WTC11 (cell line): ENCODE measurements at regions not wholly inside any gene's neighbourhood (a gene's known extent, or its start where the extent isn't known, plus 50 kb on each side); places are given as distances from the start of the nearest gene placed in this dataset.

ENCODE experiments used
- ATAC-seq: fragments of 200-7000 bp; cut with Tn5 transposase; 2 replicates; pipeline ENCODE4 v1.10.0; 2021; ENCODE audit warnings: mild to moderate bottlenecking, moderate library complexity
- CTCF ChIA-PET: fragments of 300-600 bp; sonication (Branson Sonifier 250); formaldehyde crosslinking; loops from one replicate; lab custom pipeline; 2021; ENCODE audit warnings: antibody characterized with exemption; lab: Charles Lee
- POLR2A ChIA-PET: fragments of 350-600 bp; sonication (Branson Sonifier 250); formaldehyde crosslinking; loops from one replicate; lab custom pipeline; 2021; ENCODE audit warnings: antibody characterized with exemption; lab: Charles Lee
- DNase-seq: peaks from one replicate; pipeline ENCODE4 v3.0.0; 2021; ENCODE audit warnings: low spot score
- H3K27ac Mint-ChIP-seq: 2 replicates; pipeline ENCODE4 v1.8.0; 2021; ENCODE audit warnings: mixed read lengths
- H3K27me3 Mint-ChIP-seq: 2 replicates; pipeline ENCODE4 v1.8.0; 2021; ENCODE audit warnings: low read depth, mild to moderate bottlenecking, moderate library complexity, mixed read lengths
- H3K36me3 Mint-ChIP-seq: 2 replicates; pipeline ENCODE4 v1.8.0; 2021; ENCODE audit warnings: mixed read lengths
- H3K4me1 Mint-ChIP-seq: 2 replicates; pipeline ENCODE4 v1.8.0; 2022; ENCODE audit warnings: mixed read lengths
- H3K4me3 Mint-ChIP-seq: 2 replicates; pipeline ENCODE4 v1.8.0; 2021; ENCODE audit warnings: mild to moderate bottlenecking, moderate library complexity, mixed read lengths
- H3K9me3 Mint-ChIP-seq: 2 replicates; pipeline ENCODE4 v1.8.0; 2021; ENCODE audit warnings: mixed read lengths
- ELF4 ChIP-seq: sonication (generic); formaldehyde crosslinking; IDR thresholded peaks from 2 replicates; pipeline ENCODE4 v1.8.1; 2022; ENCODE audit warnings: low read depth, mild to moderate bottlenecking, moderate library complexity, missing genetic modification reagents
- FOXJ3 ChIP-seq: sonication (generic); formaldehyde crosslinking; IDR thresholded peaks from 2 replicates; pipeline ENCODE4 v1.9.0; 2021; ENCODE audit warnings: missing genetic modification reagents, mild to moderate bottlenecking, borderline replicate concordance
- GABPB1 ChIP-seq: sonication (generic); formaldehyde crosslinking; IDR thresholded peaks from 2 replicates; pipeline ENCODE4 v1.8.1; 2023; ENCODE audit warnings: mild to moderate bottlenecking, missing genetic modification reagents
- GTF2I ChIP-seq: fragments of 250-450 bp; sonication (Bioruptor Pico); conservative IDR thresholded peaks from 2 replicates; pipeline ENCODE4 v1.4.0; 2021; ENCODE audit warnings: mild to moderate bottlenecking
- HMGA2 ChIP-seq: fragments of 250-450 bp; sonication (Bioruptor Pico); IDR thresholded peaks from 2 replicates; pipeline ENCODE4 v1.4.0; 2021; ENCODE audit warnings: mild to moderate bottlenecking, moderate library complexity
- JAZF1 ChIP-seq: fragments of 250-450 bp; sonication (Bioruptor Pico); IDR thresholded peaks from 2 replicates; pipeline ENCODE4 v1.9.0; 2021; ENCODE audit warnings: moderate library complexity, mild to moderate bottlenecking, inconsistent platforms
- KAT7 ChIP-seq: sonication (generic); formaldehyde crosslinking; IDR thresholded peaks from 2 replicates; pipeline ENCODE4 v1.8.1; 2023; ENCODE audit warnings: missing genetic modification reagents, mild to moderate bottlenecking, borderline replicate concordance
- NFATC4 ChIP-seq: fragments of 250-450 bp; sonication (Bioruptor Pico); IDR thresholded peaks from 2 replicates; pipeline ENCODE4 v1.9.0; 2021; ENCODE audit warnings: mild to moderate bottlenecking
- NFE2L1 ChIP-seq: sonication (generic); formaldehyde crosslinking; IDR thresholded peaks from 2 replicates; pipeline ENCODE4 v1.8.1; 2023; ENCODE audit warnings: missing genetic modification reagents
- TCF7 ChIP-seq: sonication (generic); formaldehyde crosslinking; IDR thresholded peaks from 2 replicates; pipeline ENCODE4 v1.8.0; 2022; ENCODE audit warnings: mild to moderate bottlenecking, low read depth, missing genetic modification reagents, moderate library complexity
- ZNF138 ChIP-seq: sonication (generic); formaldehyde crosslinking; conservative IDR thresholded peaks from 2 replicates; pipeline ENCODE4 v1.8.1; 2022; ENCODE audit warnings: mild to moderate bottlenecking, moderate library complexity, missing genetic modification reagents
- ZNF671 ChIP-seq: fragments of 250-450 bp; sonication (Bioruptor Pico); IDR thresholded peaks from 2 replicates; pipeline ENCODE4 v1.8.0; 2021; ENCODE audit warnings: mild to moderate bottlenecking
- TF ChIP-seq, protein P1 (sequence below): sonication (generic); formaldehyde crosslinking; IDR thresholded peaks from 2 replicates; pipeline ENCODE4 v1.8.1; 2022; ENCODE audit warnings: mild to moderate bottlenecking, missing genetic modification reagents, moderate library complexity, borderline replicate concordance
- TF ChIP-seq, protein P2 (sequence below): sonication (generic); formaldehyde crosslinking; IDR thresholded peaks from 2 replicates; pipeline ENCODE4 v1.8.0; 2022; ENCODE audit warnings: mild to moderate bottlenecking, missing genetic modification reagents
- TF ChIP-seq, protein P3 (sequence below): fragments of 250-450 bp; sonication (Bioruptor Pico); IDR thresholded peaks from 2 replicates; pipeline ENCODE4 v1.8.0; 2021; ENCODE audit warnings: mild to moderate bottlenecking
- TF ChIP-seq, protein P4 (sequence below): sonication (generic); formaldehyde crosslinking; IDR thresholded peaks from 2 replicates; pipeline ENCODE4 v1.8.1; 2023; ENCODE audit warnings: mild to moderate bottlenecking, missing genetic modification reagents
- TF ChIP-seq, protein P5 (sequence below): sonication (generic); formaldehyde crosslinking; IDR thresholded peaks from 2 replicates; pipeline ENCODE4 v1.8.0; 2022; ENCODE audit warnings: missing genetic modification reagents
- TF ChIP-seq, protein P6 (sequence below): sonication (generic); formaldehyde crosslinking; IDR thresholded peaks from 2 replicates; pipeline ENCODE4 v1.8.0; 2022; ENCODE audit warnings: mild to moderate bottlenecking, missing genetic modification reagents
- TF ChIP-seq, protein P7 (sequence below): sonication (generic); formaldehyde crosslinking; conservative IDR thresholded peaks from 2 replicates; pipeline ENCODE4 v1.8.1; 2022; ENCODE audit warnings: mild to moderate bottlenecking, missing genetic modification reagents
- TF ChIP-seq, protein P8 (sequence below): sonication (generic); formaldehyde crosslinking; IDR thresholded peaks from 2 replicates; pipeline ENCODE4 v1.8.1; 2022; ENCODE audit warnings: low read depth, missing genetic modification reagents, borderline replicate concordance

DNA sequence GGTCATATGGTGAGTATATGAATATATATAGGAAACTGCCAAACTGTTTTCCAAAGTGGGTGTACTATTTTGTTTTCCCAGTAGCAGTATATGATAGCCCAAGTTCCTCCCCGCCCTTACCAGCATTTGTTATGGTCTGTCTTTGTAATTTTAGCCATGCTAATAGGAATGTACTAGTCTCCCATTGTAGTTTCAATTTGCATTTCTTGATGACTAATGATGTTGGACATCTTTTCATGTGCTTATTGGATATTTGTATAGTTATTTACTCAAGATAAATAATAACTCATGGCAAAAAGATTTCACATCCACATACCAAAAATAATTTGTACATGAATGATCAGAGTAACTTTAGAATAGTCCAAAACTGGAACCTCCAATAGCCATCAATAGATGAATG, 75.3 kb upstream of the SERP2 start (continued):
- TF ChIP-seq HMGA2 (CRISPR knock-in tag) (no peak), GABPB1 (CRISPR knock-in tag) (no peak), NFATC4 (no peak)
- TF ChIP-seq, protein P1, sequence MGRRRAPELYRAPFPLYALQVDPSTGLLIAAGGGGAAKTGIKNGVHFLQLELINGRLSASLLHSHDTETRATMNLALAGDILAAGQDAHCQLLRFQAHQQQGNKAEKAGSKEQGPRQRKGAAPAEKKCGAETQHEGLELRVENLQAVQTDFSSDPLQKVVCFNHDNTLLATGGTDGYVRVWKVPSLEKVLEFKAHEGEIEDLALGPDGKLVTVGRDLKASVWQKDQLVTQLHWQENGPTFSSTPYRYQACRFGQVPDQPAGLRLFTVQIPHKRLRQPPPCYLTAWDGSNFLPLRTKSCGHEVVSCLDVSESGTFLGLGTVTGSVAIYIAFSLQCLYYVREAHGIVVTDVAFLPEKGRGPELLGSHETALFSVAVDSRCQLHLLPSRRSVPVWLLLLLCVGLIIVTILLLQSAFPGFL, result no peak
- TF ChIP-seq, protein P2, sequence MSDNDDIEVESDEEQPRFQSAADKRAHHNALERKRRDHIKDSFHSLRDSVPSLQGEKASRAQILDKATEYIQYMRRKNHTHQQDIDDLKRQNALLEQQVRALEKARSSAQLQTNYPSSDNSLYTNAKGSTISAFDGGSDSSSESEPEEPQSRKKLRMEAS (CRISPR knock-in tag), result no peak
- TF ChIP-seq, all 79 proteins: peak for 0

DNA sequence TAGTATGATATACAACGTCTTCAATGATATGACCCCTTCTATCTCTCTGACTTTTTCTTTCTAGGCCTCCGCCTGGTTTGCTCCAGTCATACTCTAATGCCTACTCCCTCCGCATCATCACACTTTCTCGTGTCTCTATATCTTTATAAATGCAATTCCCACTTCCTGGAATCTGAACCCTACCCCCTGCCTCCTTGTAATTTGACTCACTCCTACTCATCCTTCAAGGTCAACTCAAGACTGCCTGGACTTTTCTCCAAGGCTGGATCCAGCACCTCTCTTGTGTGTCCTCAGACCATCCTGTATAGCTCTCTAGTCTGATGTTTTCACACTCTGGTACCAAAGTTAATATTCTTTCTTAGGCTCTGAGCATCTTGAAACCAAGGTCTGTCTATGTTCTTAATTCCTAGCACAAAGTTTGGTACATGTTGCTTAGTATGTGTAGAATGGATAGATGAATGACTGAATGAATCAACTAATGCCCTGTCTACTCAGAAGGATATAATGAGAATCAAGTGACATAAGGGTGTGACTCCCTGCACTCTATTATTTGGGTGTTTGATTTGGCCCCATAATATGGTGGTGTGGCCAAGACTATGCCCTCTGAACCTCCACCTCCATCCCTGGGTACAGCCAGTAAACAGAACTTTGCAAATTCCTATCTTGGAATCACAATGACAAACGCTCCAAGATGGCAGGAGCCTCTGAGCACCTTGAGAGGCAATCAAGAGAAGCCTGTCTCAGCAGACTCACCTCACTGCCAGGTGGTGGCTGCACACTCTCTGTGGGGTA, 74.3 kb upstream of the SERP2 start:
- no peak for TF ChIP-seq FOXJ3 (CRISPR knock-in tag)
- no peak for TF ChIP-seq GTF2I (CRISPR knock-in tag)
- TF ChIP-seq ZNF671 (CRISPR knock-in tag), result no peak
- no peak for TF ChIP-seq JAZF1 (CRISPR knock-in tag)
- TF ChIP-seq, protein P3, sequence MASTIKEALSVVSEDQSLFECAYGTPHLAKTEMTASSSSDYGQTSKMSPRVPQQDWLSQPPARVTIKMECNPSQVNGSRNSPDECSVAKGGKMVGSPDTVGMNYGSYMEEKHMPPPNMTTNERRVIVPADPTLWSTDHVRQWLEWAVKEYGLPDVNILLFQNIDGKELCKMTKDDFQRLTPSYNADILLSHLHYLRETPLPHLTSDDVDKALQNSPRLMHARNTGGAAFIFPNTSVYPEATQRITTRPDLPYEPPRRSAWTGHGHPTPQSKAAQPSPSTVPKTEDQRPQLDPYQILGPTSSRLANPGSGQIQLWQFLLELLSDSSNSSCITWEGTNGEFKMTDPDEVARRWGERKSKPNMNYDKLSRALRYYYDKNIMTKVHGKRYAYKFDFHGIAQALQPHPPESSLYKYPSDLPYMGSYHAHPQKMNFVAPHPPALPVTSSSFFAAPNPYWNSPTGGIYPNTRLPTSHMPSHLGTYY, result no peak
- TF ChIP-seq, protein P2 (CRISPR knock-in tag), result no peak
- TF ChIP-seq GABPB1 (CRISPR knock-in tag), result no peak
- TF ChIP-seq, protein P4, sequence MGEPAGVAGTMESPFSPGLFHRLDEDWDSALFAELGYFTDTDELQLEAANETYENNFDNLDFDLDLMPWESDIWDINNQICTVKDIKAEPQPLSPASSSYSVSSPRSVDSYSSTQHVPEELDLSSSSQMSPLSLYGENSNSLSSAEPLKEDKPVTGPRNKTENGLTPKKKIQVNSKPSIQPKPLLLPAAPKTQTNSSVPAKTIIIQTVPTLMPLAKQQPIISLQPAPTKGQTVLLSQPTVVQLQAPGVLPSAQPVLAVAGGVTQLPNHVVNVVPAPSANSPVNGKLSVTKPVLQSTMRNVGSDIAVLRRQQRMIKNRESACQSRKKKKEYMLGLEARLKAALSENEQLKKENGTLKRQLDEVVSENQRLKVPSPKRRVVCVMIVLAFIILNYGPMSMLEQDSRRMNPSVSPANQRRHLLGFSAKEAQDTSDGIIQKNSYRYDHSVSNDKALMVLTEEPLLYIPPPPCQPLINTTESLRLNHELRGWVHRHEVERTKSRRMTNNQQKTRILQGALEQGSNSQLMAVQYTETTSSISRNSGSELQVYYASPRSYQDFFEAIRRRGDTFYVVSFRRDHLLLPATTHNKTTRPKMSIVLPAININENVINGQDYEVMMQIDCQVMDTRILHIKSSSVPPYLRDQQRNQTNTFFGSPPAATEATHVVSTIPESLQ, result no peak
- TF ChIP-seq, protein P5, sequence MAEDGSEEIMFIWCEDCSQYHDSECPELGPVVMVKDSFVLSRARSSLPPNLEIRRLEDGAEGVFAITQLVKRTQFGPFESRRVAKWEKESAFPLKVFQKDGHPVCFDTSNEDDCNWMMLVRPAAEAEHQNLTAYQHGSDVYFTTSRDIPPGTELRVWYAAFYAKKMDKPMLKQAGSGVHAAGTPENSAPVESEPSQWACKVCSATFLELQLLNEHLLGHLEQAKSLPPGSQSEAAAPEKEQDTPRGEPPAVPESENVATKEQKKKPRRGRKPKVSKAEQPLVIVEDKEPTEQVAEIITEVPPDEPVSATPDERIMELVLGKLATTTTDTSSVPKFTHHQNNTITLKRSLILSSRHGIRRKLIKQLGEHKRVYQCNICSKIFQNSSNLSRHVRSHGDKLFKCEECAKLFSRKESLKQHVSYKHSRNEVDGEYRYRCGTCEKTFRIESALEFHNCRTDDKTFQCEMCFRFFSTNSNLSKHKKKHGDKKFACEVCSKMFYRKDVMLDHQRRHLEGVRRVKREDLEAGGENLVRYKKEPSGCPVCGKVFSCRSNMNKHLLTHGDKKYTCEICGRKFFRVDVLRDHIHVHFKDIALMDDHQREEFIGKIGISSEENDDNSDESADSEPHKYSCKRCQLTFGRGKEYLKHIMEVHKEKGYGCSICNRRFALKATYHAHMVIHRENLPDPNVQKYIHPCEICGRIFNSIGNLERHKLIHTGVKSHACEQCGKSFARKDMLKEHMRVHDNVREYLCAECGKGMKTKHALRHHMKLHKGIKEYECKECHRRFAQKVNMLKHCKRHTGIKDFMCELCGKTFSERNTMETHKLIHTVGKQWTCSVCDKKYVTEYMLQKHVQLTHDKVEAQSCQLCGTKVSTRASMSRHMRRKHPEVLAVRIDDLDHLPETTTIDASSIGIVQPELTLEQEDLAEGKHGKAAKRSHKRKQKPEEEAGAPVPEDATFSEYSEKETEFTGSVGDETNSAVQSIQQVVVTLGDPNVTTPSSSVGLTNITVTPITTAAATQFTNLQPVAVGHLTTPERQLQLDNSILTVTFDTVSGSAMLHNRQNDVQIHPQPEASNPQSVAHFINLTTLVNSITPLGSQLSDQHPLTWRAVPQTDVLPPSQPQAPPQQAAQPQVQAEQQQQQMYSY, result no peak
- TF ChIP-seq, protein P6, sequence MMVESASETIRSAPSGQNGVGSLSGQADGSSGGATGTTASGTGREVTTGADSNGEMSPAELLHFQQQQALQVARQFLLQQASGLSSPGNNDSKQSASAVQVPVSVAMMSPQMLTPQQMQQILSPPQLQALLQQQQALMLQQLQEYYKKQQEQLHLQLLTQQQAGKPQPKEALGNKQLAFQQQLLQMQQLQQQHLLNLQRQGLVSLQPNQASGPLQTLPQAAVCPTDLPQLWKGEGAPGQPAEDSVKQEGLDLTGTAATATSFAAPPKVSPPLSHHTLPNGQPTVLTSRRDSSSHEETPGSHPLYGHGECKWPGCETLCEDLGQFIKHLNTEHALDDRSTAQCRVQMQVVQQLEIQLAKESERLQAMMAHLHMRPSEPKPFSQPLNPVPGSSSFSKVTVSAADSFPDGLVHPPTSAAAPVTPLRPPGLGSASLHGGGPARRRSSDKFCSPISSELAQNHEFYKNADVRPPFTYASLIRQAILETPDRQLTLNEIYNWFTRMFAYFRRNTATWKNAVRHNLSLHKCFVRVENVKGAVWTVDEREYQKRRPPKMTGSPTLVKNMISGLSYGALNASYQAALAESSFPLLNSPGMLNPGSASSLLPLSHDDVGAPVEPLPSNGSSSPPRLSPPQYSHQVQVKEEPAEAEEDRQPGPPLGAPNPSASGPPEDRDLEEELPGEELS (CRISPR knock-in tag), result no peak
- TF ChIP-seq KAT7 (CRISPR knock-in tag), result no peak
- no peak for TF ChIP-seq ELF4 (CRISPR knock-in tag)
- TF ChIP-seq NFE2L1 (CRISPR knock-in tag), result no peak
- TF ChIP-seq, protein P7, sequence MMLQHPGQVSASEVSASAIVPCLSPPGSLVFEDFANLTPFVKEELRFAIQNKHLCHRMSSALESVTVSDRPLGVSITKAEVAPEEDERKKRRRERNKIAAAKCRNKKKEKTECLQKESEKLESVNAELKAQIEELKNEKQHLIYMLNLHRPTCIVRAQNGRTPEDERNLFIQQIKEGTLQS (CRISPR knock-in tag), result no peak
- no peak for TF ChIP-seq ZNF138
- TF ChIP-seq, protein P8, sequence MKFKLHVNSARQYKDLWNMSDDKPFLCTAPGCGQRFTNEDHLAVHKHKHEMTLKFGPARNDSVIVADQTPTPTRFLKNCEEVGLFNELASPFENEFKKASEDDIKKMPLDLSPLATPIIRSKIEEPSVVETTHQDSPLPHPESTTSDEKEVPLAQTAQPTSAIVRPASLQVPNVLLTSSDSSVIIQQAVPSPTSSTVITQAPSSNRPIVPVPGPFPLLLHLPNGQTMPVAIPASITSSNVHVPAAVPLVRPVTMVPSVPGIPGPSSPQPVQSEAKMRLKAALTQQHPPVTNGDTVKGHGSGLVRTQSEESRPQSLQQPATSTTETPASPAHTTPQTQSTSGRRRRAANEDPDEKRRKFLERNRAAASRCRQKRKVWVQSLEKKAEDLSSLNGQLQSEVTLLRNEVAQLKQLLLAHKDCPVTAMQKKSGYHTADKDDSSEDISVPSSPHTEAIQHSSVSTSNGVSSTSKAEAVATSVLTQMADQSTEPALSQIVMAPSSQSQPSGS (CRISPR knock-in tag), result no peak
- TF ChIP-seq TCF7 (CRISPR knock-in tag), result no peak
- TF ChIP-seq, all 79 proteins: peak for 0
- DNase-seq, result no peak

More for the DNA sequence above, 74.3 kb upstream of the SERP2 start:
- H3K27ac Mint-ChIP-seq, result no peak overlapping the region
- no peaks in the 10 kb centered on the region for H3K36me3 Mint-ChIP-seq
- H3K4me3 Mint-ChIP-seq, result no peak overlapping the region
- CTCF ChIA-PET, result no interaction called here
- H3K4me1 Mint-ChIP-seq, result peaks cover 13% of the 10 kb centered on the region
- peaks cover 16% of the 10 kb centered on the region for H3K27me3 Mint-ChIP-seq
- no peak for ATAC-seq
- POLR2A ChIA-PET, result no interaction called here
- no peaks in the 10 kb centered on the region; the same call in 1 of the 2 replicates for H3K9me3 Mint-ChIP-seq
